IMR-90 (cell line): ENCODE measurements at regions not wholly inside any gene's neighbourhood (a gene's known extent, or its start where the extent isn't known, plus 50 kb on each side); places are given as distances from the start of the nearest gene placed in this dataset.

Source experiments
- ATAC-seq: fragments of 200-7000 bp; cut with Tn5 transposase; 2 replicates; pipeline ENCODE4 v1.9.1; 2020; ENCODE audit warnings: low read depth, mild to moderate bottlenecking, moderate library complexity
- BruUV-seq: library from RNA; stranded (reverse); fragments of 400-500 nt; replicated peaks from 2 replicates; lab custom pipeline; 2021; lab: Mats Ljungman, UMichigan
- CTCF ChIA-PET: fragments of 300-600 bp; formaldehyde crosslinking; extraction: SDS; loops from one replicate; lab custom pipeline; 2021; ENCODE audit warnings: antibody characterized with exemption; lab: Yijun Ruan, JAX
- POLR2A ChIA-PET: fragments of 300-600 bp; sonication (Branson Sonifier 250); formaldehyde crosslinking; loops from one replicate; lab custom pipeline; 2022; ENCODE audit warnings: antibody characterized with exemption; ENCODE audit not compliant: unreplicated experiment; lab: Charles Lee
- DNase-seq: peaks from one replicate; pipeline ENCODE4 v3.0.0; 2013
- H2AFZ ChIP-seq: replicated peaks from 2 replicates; pipeline ENCODE3; 2013; ENCODE audit warnings: low read length, mild to moderate bottlenecking; ENCODE audit not compliant: poor library complexity
- H2AK5ac ChIP-seq: 2 replicates; pipeline ENCODE4 v1.6.1; 2013; ENCODE audit warnings: low read depth, low read length, inconsistent platforms
- H2AK9ac ChIP-seq: replicated peaks from 2 replicates; pipeline ENCODE3; 2013; ENCODE audit warnings: mild to moderate bottlenecking, low read depth, low read length, moderate library complexity; ENCODE audit not compliant: poor library complexity
- H2BK120ac ChIP-seq: 2 replicates; pipeline ENCODE4 v1.6.1; 2013; ENCODE audit warnings: low read depth, low read length, inconsistent platforms
- H2BK15ac ChIP-seq: 3 replicates; pipeline ENCODE4 v1.6.1; 2013; ENCODE audit warnings: low read depth, low read length, inconsistent platforms
- H2BK20ac ChIP-seq: 2 replicates; pipeline ENCODE4 v1.6.1; 2013; ENCODE audit warnings: low read depth, mild to moderate bottlenecking, inconsistent platforms, low read length, moderate library complexity
- H2BK5ac ChIP-seq: 2 replicates; pipeline ENCODE4 v1.6.1; 2013; ENCODE audit warnings: mild to moderate bottlenecking, low read depth, low read length, inconsistent platforms; ENCODE audit not compliant: poor library complexity, severe bottlenecking
- H3K14ac ChIP-seq: replicated peaks from 2 replicates; pipeline ENCODE4 v1.6.1; 2013; ENCODE audit warnings: low read depth, low read length, inconsistent platforms
- H3K18ac ChIP-seq: 2 replicates; pipeline ENCODE4 v1.6.1; 2013; ENCODE audit warnings: low read depth, low read length, control low read depth
- H3K23ac ChIP-seq: 2 replicates; pipeline ENCODE4 v1.6.1; 2013; ENCODE audit warnings: low read depth, low read length, inconsistent platforms
- H3K27ac ChIP-seq: 2 replicates; pipeline ENCODE4 v1.5.1; 2013; ENCODE audit warnings: mild to moderate bottlenecking, control low read depth, low read length; ENCODE audit not compliant: insufficient read depth
- H3K27me3 ChIP-seq: 2 replicates; pipeline ENCODE4 v1.6.1; 2013; ENCODE audit warnings: low read length; ENCODE audit not compliant: control insufficient read depth, insufficient read depth
- H3K36me3 ChIP-seq: 2 replicates; pipeline ENCODE4 v1.6.1; 2013; ENCODE audit warnings: low read length, mixed read lengths; ENCODE audit not compliant: control insufficient read depth, insufficient read depth
- H3K4ac ChIP-seq: 2 replicates; pipeline ENCODE4 v1.6.1; 2013; ENCODE audit warnings: low read depth, low read length, inconsistent platforms
- H3K4me1 ChIP-seq: 2 replicates; pipeline ENCODE4 v1.6.1; 2013; ENCODE audit warnings: low read length, mixed read lengths; ENCODE audit not compliant: control insufficient read depth, insufficient read depth
- H3K4me2 ChIP-seq: 2 replicates; pipeline ENCODE4 v1.6.1; 2013; ENCODE audit warnings: low read depth, mild to moderate bottlenecking, control low read depth, low read length, moderate library complexity
- H3K4me3 ChIP-seq: 2 replicates; pipeline ENCODE4 v1.5.1; 2013; ENCODE audit warnings: low read depth, mild to moderate bottlenecking, control low read depth, low read length, moderate library complexity; ENCODE audit not compliant: insufficient read depth
- H3K56ac ChIP-seq: 2 replicates; pipeline ENCODE4 v1.6.1; 2013; ENCODE audit warnings: low read length, inconsistent platforms; ENCODE audit not compliant: insufficient read depth; ENCODE audit errors: extremely low read depth
- H3K79me1 ChIP-seq, 2 experiments: 2 replicates each; pipeline ENCODE4 v1.6.1; 2013; ENCODE audit warnings: low read length in 2 of 2, inconsistent platforms in 1 of 2, low read depth in 1 of 2
- H3K9ac ChIP-seq: 2 replicates; pipeline ENCODE4 v1.6.1; 2013; ENCODE audit warnings: low read depth, low read length, control low read depth
- H3K9me1 ChIP-seq: 2 replicates; pipeline ENCODE4 v1.6.1; 2013; ENCODE audit warnings: low read length, inconsistent platforms; ENCODE audit not compliant: insufficient read depth
- H3K9me3 ChIP-seq: 2 replicates; pipeline ENCODE4 v1.6.1; 2013; ENCODE audit warnings: low read length; ENCODE audit not compliant: control insufficient read depth, insufficient read depth
- H4K20me1 ChIP-seq: 2 replicates; pipeline ENCODE4 v1.6.1; 2013; ENCODE audit warnings: low read length, inconsistent platforms; ENCODE audit not compliant: insufficient read depth
- H4K5ac ChIP-seq: 2 replicates; pipeline ENCODE4 v1.6.1; 2013; ENCODE audit warnings: mild to moderate bottlenecking, low read depth, low read length, control low read depth
- H4K8ac ChIP-seq, 2 experiments: 2 replicates each; pipeline ENCODE4 v1.6.1; 2013; ENCODE audit warnings: low read depth in 2 of 2, low read length in 2 of 2, control low read depth in 1 of 2, inconsistent platforms in 1 of 2
- H4K91ac ChIP-seq: 2 replicates; pipeline ENCODE4 v1.6.1; 2013; ENCODE audit warnings: low read depth, low read length, inconsistent platforms; ENCODE audit not compliant: insufficient read depth
- BHLHE40 ChIP-seq: fragments of 150-350 bp; IDR thresholded peaks from 2 replicates; pipeline ENCODE4 v1.6.1; 2016; ENCODE audit warnings: mild to moderate bottlenecking, low read depth, low read length
- CEBPB ChIP-seq: IDR thresholded peaks from 2 replicates; pipeline ENCODE4 v1.6.1; 2012; ENCODE audit warnings: low read depth, low read length, improper control_type of control experiment
- ELK1 ChIP-seq: fragments of 150-350 bp; IDR thresholded peaks from 2 replicates; pipeline ENCODE4 v1.6.1; 2016; ENCODE audit warnings: low read depth, mild to moderate bottlenecking, low read length, moderate library complexity, borderline replicate concordance
- FOS ChIP-seq: fragments of 150-350 bp; IDR thresholded peaks from 2 replicates; pipeline ENCODE4 v1.6.1; 2016; ENCODE audit warnings: low read depth, low read length
- MAFK ChIP-seq: IDR thresholded peaks from 2 replicates; pipeline ENCODE4 v1.6.1; 2012; ENCODE audit warnings: low read depth, low read length, improper control_type of control experiment
- MAZ ChIP-seq: IDR thresholded peaks from 2 replicates; pipeline ENCODE4 v1.6.1; 2012; ENCODE audit warnings: low read depth, mild to moderate bottlenecking, low read length, improper control_type of control experiment, moderate library complexity, borderline replicate concordance
- MXI1 ChIP-seq: IDR thresholded peaks from 2 replicates; pipeline ENCODE4 v1.6.1; 2012; ENCODE audit warnings: low read depth, mild to moderate bottlenecking, low read length, moderate library complexity, borderline replicate concordance
- NFE2L2 ChIP-seq: fragments of 150-350 bp; IDR thresholded peaks from 2 replicates; pipeline ENCODE4 v1.6.1; 2016; ENCODE audit warnings: low read depth, mild to moderate bottlenecking, low read length
- POLR2A ChIP-seq: IDR thresholded peaks from 2 replicates; pipeline ENCODE4 v1.6.1; 2012; ENCODE audit warnings: mild to moderate bottlenecking, low read depth, low read length
- RCOR1 ChIP-seq: IDR thresholded peaks from 2 replicates; pipeline ENCODE4 v1.6.1; 2012; ENCODE audit warnings: mild to moderate bottlenecking, low read length, improper control_type of control experiment; ENCODE audit not compliant: insufficient replicate concordance
- RFX5 ChIP-seq: IDR thresholded peaks from 2 replicates; pipeline ENCODE4 v1.8.0; 2012; ENCODE audit warnings: low read depth, mild to moderate bottlenecking, low read length, moderate library complexity
- SMC3 ChIP-seq: fragments of 150-350 bp; IDR thresholded peaks from 2 replicates; pipeline ENCODE4 v1.6.1; 2016; ENCODE audit warnings: low read depth, mild to moderate bottlenecking, antibody characterized with exemption, low read length, moderate library complexity
- USF2 ChIP-seq: fragments of 150-350 bp; IDR thresholded peaks from 2 replicates; pipeline ENCODE4 v1.6.1; 2017; ENCODE audit warnings: mild to moderate bottlenecking, antibody characterized with exemption, low read length, low read depth
- WGBS, 2 experiments: methylation state at CpG; one replicate each; pipeline versions ENCODE4 v1.1.5 to v1.1.7; 2013; ENCODE audit warnings: missing lambda C conversion rate in 2 of 2; ENCODE audit not compliant: insufficient read length in 1 of 2; ENCODE audit errors: extremely low coverage in 2 of 2; 5-methylcytosine and 5-hydroxymethylcytosine counted together
- dilution Hi-C: fragments of 300-500 bp; cut with HindIII; formaldehyde crosslinking; loops from one replicate; pipeline ENCODE4 v1.14.3; 2018; ENCODE audit warnings: low sequenced_read_pairs; ENCODE audit not compliant: unreplicated experiment
- in situ Hi-C: fragments of 300-500 bp; cut with MboI; formaldehyde crosslinking; loops from 3 replicates; pipeline ENCODE4 v1.14.3; 2019; ENCODE audit warnings: low sequenced_read_pairs, inconsistent platforms, mixed read lengths
- intact Hi-C: fragments of 100-400 bp; cut with micrococcal nuclease; formaldehyde crosslinking; loops from 2 replicates; pipeline ENCODE4 v1.10.0; 2022
- TF ChIP-seq, protein P1 (sequence below): conservative IDR thresholded peaks from 2 replicates; pipeline ENCODE4 v1.5.1; 2012; ENCODE audit warnings: mild to moderate bottlenecking, low read depth, low read length, improper control_type of control experiment

DNA sequence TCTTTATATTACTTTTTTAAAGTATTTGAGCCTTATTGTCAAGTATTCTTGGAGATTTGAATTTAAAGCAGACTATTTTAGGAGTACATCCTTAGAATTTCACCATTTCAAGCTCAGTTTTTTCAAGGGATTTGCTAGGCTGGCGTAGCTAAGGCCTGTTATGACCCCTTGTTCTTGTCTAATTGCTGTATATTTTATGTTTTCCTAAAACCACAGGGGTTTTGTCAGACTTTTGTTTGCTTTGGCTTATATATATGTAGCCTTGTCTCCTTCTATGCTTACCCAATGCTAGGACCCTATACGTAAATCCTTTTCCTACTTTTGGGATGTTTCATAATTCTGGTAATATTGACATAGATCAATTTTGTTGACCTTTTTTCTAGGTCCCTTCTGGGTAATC is 147.0 kb upstream of the SYT10 start:
- no peak overlapping the region for H3K4me2 ChIP-seq
- no peaks in the 10 kb centered on the region for H3K79me1 ChIP-seq
- no peaks in the 10 kb centered on the region for H3K4me1 ChIP-seq
- H3K36me3 ChIP-seq, result no peaks in the 10 kb centered on the region
- no peak overlapping the region for H3K14ac ChIP-seq
- ChIA-PET CTCF (interaction anchor here (0.7 kb wide), 1 partner anchor 34 kb away, joined by 3 read pairs; no protein-coding TSS in a partner anchor), POLR2A (no interaction called here)
- H2AFZ ChIP-seq, result no peak overlapping the region
- no peaks in the 10 kb centered on the region for H3K9me1 ChIP-seq
- H3K56ac ChIP-seq, result no peak overlapping the region
- intact Hi-C loops, result no loop called here
- H3K18ac ChIP-seq, result no peak overlapping the region
- in situ Hi-C loops, result no loop called here
- no peak overlapping the region for H3K23ac ChIP-seq
- no TSS peak for BruUV-seq
- no peak overlapping the region for H3K27ac ChIP-seq
- TF ChIP-seq MXI1 (no peak), FOS (no peak), ELK1 (no peak), USF2 (no peak), BHLHE40 (no peak), NFE2L2 (no peak), POLR2A (no peak), RFX5 (no peak), SMC3 (no peak), MAZ (no peak), CEBPB (no peak), RCOR1 (no peak), MAFK (no peak)
- TF ChIP-seq, protein P1, sequence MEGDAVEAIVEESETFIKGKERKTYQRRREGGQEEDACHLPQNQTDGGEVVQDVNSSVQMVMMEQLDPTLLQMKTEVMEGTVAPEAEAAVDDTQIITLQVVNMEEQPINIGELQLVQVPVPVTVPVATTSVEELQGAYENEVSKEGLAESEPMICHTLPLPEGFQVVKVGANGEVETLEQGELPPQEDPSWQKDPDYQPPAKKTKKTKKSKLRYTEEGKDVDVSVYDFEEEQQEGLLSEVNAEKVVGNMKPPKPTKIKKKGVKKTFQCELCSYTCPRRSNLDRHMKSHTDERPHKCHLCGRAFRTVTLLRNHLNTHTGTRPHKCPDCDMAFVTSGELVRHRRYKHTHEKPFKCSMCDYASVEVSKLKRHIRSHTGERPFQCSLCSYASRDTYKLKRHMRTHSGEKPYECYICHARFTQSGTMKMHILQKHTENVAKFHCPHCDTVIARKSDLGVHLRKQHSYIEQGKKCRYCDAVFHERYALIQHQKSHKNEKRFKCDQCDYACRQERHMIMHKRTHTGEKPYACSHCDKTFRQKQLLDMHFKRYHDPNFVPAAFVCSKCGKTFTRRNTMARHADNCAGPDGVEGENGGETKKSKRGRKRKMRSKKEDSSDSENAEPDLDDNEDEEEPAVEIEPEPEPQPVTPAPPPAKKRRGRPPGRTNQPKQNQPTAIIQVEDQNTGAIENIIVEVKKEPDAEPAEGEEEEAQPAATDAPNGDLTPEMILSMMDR, result no peak
- no peak overlapping the region for H2BK20ac ChIP-seq
- dilution Hi-C loops, result no loop called here
- no peak for ATAC-seq
- no peak overlapping the region for H4K5ac ChIP-seq
- H2AK9ac ChIP-seq, result no peak overlapping the region
- no peak overlapping the region for H4K91ac ChIP-seq
- H3K9me3 ChIP-seq, result peaks cover 4% of the 10 kb centered on the region; the same call in 1 of the 2 replicates
- H4K20me1 ChIP-seq, result no peaks in the 10 kb centered on the region
- DNase-seq, result no peak
- no peak overlapping the region for H2BK120ac ChIP-seq
- whole genome bisulfite sequencing, 2 experiments, result no CpG with 5 or more reads among the region's 2 CpGs
- no peaks in the 10 kb centered on the region for H3K27me3 ChIP-seq
- no peak overlapping the region for H3K4me3 ChIP-seq
- no peak overlapping the region for H3K4ac ChIP-seq
- H3K9ac ChIP-seq, result no peak overlapping the region
- H4K8ac ChIP-seq, result no peak overlapping the region
- H2BK5ac ChIP-seq, result no peak overlapping the region
- H2BK15ac ChIP-seq, result no peak overlapping the region
- H2AK5ac ChIP-seq, result no peak overlapping the region
